CD4-positive, CD25-positive, alpha-beta regulatory T cell (primary cell): ENCODE measurements at regions not wholly inside any gene's neighbourhood (a gene's known extent, or its start where the extent isn't known, plus 50 kb on each side); places are given as distances from the start of the nearest gene placed in this dataset.
A peak's percentile ranks its signal among the peaks of the same experiment; 100 is the strongest.

Source experiments
- ATAC-seq, 2 donors: fragments of 150-1000 bp; cut with Tn5 transposase; one replicate each; pipeline ENCODE4 v1.10.0; 2021; ENCODE audit warnings: low read depth in 2 of 2, moderate number of reproducible peaks in 2 of 2, moderate library complexity in 1 of 2
- DNase-seq, 3 donors: peaks; one replicate each; pipeline versions ENCODE4 v3.0.0 to v3.0.0-alpha.2; 2012 to 2022; ENCODE audit warnings: mixed read lengths in 1 of 3
- H3K27ac ChIP-seq: one replicate; pipeline ENCODE4 v1.7.0; 2013; ENCODE audit warnings: mild to moderate bottlenecking, low read length; ENCODE audit not compliant: insufficient read depth, poor library complexity, severe bottlenecking
- H3K27me3 ChIP-seq: one replicate; pipeline ENCODE4 v1.7.0; 2013; ENCODE audit warnings: low read length; ENCODE audit not compliant: control insufficient read depth, insufficient read depth
- H3K36me3 ChIP-seq: one replicate; pipeline ENCODE4 v1.7.0; 2013; ENCODE audit warnings: mild to moderate bottlenecking, low read length, moderate library complexity; ENCODE audit not compliant: control insufficient read depth, insufficient read depth
- H3K4me1 ChIP-seq: 2 replicates; pipeline ENCODE4 v1.7.0; 2013; ENCODE audit warnings: mild to moderate bottlenecking, low read length; ENCODE audit not compliant: insufficient read depth, control insufficient read depth, poor library complexity, severe bottlenecking
- H3K4me3 ChIP-seq: one replicate; pipeline ENCODE4 v1.7.0; 2013; ENCODE audit warnings: low read depth, mild to moderate bottlenecking, low read length, moderate library complexity
- H3K9me3 ChIP-seq, 2 experiments: 1 replicate in 1 of 2; 2 replicates in 1 of 2; pipeline ENCODE4 v1.7.0; 2013; ENCODE audit warnings: low read length in 2 of 2, mild to moderate bottlenecking in 1 of 2, moderate library complexity in 1 of 2; ENCODE audit not compliant: control insufficient read depth in 2 of 2
- H3K27ac Mint-ChIP-seq, 3 donors: one replicate each; pipeline ENCODE4 v1.8.0; 2020 to 2022; ENCODE audit warnings: mild to moderate bottlenecking in 3 of 3, mixed read lengths in 3 of 3, moderate library complexity in 2 of 3
- H3K27me3 Mint-ChIP-seq: one replicate; pipeline ENCODE4 v1.8.0; 2022; ENCODE audit warnings: mild to moderate bottlenecking, mixed read lengths
- H3K36me3 Mint-ChIP-seq: one replicate; pipeline ENCODE4 v1.8.0; 2020; ENCODE audit warnings: mixed read lengths
- H3K4me1 Mint-ChIP-seq, 4 donors: one replicate each; pipeline ENCODE4 v1.8.0; 2020 to 2022; ENCODE audit warnings: mixed read lengths in 4 of 4, mild to moderate bottlenecking in 1 of 4
- H3K4me3 Mint-ChIP-seq, 4 donors: one replicate each; pipeline ENCODE4 v1.8.0; 2020 to 2022; ENCODE audit warnings: mild to moderate bottlenecking in 4 of 4, mixed read lengths in 4 of 4, moderate library complexity in 3 of 4
- H3K9me3 Mint-ChIP-seq, 7 donors: one replicate each; pipeline ENCODE4 v1.8.0; 2020 to 2022; ENCODE audit warnings: mixed read lengths in 7 of 7, mild to moderate bottlenecking in 3 of 7, moderate library complexity in 2 of 7

- Histone ChIP-seq H3K9me3 (no peaks in the 10 kb centered on the region), H3K36me3 (no peaks in the 10 kb centered on the region), H3K4me1 (no peaks in the 10 kb centered on the region), H3K4me3 (no peak overlapping the region), H3K27ac (no peak overlapping the region), H3K27me3 (no peaks in the 10 kb centered on the region)
- Mint-ChIP-seq H3K36me3 (no peaks in the 10 kb centered on the region), H3K4me1 (no peaks in the 10 kb centered on the region), H3K4me3 (no peak overlapping the region), H3K27me3 (no peaks in the 10 kb centered on the region), H3K27ac (no peak overlapping the region), H3K9me3 (peaks cover 0 to 4% (median 2%) of the 10 kb centered on the region in 7 donors)
- ATAC-seq = no peak
- DNase-seq = peak in 1 of 3 donors; percentile 1
Measured at GRCh38 chr7:108805808-108806397, 236.2 kb downstream of the DNAJB9 start.

GRCh38 chr7:108808549-108809266, 239.0 kb downstream of the DNAJB9 start:
- H3K36me3 ChIP-seq = no peaks in the 10 kb centered on the region
- no peak overlapping the region for H3K27ac ChIP-seq
- no peaks in the 10 kb centered on the region for H3K27me3 ChIP-seq
- Mint-ChIP-seq H3K36me3 (no peaks in the 10 kb centered on the region), H3K27me3 (no peaks in the 10 kb centered on the region), H3K27ac (no peak overlapping the region), H3K9me3 (peaks cover 0 to 6% (median 2%) of the 10 kb centered on the region in 7 donors), H3K4me1 (no peaks in the 10 kb centered on the region), H3K4me3 (no peak overlapping the region)
- DNase-seq (no peak), ATAC-seq (no peak)
- H3K4me1 ChIP-seq = no peaks in the 10 kb centered on the region
- no peak overlapping the region for H3K4me3 ChIP-seq
- H3K9me3 ChIP-seq = no peaks in the 10 kb centered on the region

- no peak overlapping the region for H3K4me3 ChIP-seq
- no peaks in the 10 kb centered on the region for H3K27me3 ChIP-seq
- no peaks in the 10 kb centered on the region for H3K27me3 Mint-ChIP-seq
- no peaks in the 10 kb centered on the region for H3K4me1 ChIP-seq
- H3K27ac Mint-ChIP-seq = no peak overlapping the region
- H3K27ac ChIP-seq = no peak overlapping the region
- H3K4me3 Mint-ChIP-seq = no peak overlapping the region
- no peaks in the 10 kb centered on the region for H3K36me3 Mint-ChIP-seq
- H3K4me1 Mint-ChIP-seq = no peaks in the 10 kb centered on the region
- DNase-seq = no peak
- H3K36me3 ChIP-seq = no peaks in the 10 kb centered on the region
- ATAC-seq = no peak
- no peaks in the 10 kb centered on the region for H3K9me3 ChIP-seq
- H3K9me3 Mint-ChIP-seq = peaks cover 0 to 7% (median 2%) of the 10 kb centered on the region in 7 donors
Measured at GRCh38 chr7:108809356-108809755, 239.7 kb downstream of the DNAJB9 start.

- Mint-ChIP-seq H3K36me3 (no peaks in the 10 kb centered on the region), H3K4me3 (no peak overlapping the region), H3K27me3 (no peaks in the 10 kb centered on the region), H3K4me1 (no peaks in the 10 kb centered on the region), H3K27ac (no peak overlapping the region), H3K9me3 (peaks cover 0 to 8% (median 1%) of the 10 kb centered on the region in 7 donors)
- no peaks in the 10 kb centered on the region for H3K4me1 ChIP-seq
- no peaks in the 10 kb centered on the region for H3K9me3 ChIP-seq
- ATAC-seq (no peak), DNase-seq (no peak)
- H3K27me3 ChIP-seq = no peaks in the 10 kb centered on the region
- no peaks in the 10 kb centered on the region for H3K36me3 ChIP-seq
- H3K27ac ChIP-seq = no peak overlapping the region
- no peak overlapping the region for H3K4me3 ChIP-seq
Measured at GRCh38 chr7:108810756-108811385, 241.2 kb downstream of the DNAJB9 start.

GRCh38 chr7:108813251-108814014, 243.8 kb downstream of the DNAJB9 start:
- no peaks in the 10 kb centered on the region for H3K36me3 Mint-ChIP-seq
- Histone ChIP-seq H3K4me1 (no peaks in the 10 kb centered on the region), H3K27me3 (no peaks in the 10 kb centered on the region), H3K4me3 (no peak overlapping the region), H3K36me3 (no peaks in the 10 kb centered on the region), H3K9me3 (no peaks in the 10 kb centered on the region), H3K27ac (no peak overlapping the region)
- no peaks in the 10 kb centered on the region for H3K4me1 Mint-ChIP-seq
- no peaks in the 10 kb centered on the region for H3K27me3 Mint-ChIP-seq
- H3K9me3 Mint-ChIP-seq = peaks cover 0 to 8% (median 1%) of the 10 kb centered on the region in 7 donors
- no peak for DNase-seq
- no peak overlapping the region for H3K27ac Mint-ChIP-seq
- no peak for ATAC-seq
- H3K4me3 Mint-ChIP-seq = no peak overlapping the region

- ATAC-seq (no peak), DNase-seq (no peak)
- H3K9me3 Mint-ChIP-seq = peaks cover 0 to 6% (median 1%) of the 10 kb centered on the region in 7 donors
- no peaks in the 10 kb centered on the region for H3K36me3 ChIP-seq
- no peaks in the 10 kb centered on the region for H3K9me3 ChIP-seq
- H3K27me3 ChIP-seq = no peaks in the 10 kb centered on the region
- no peak overlapping the region for H3K27ac Mint-ChIP-seq
- H3K4me1 ChIP-seq = no peaks in the 10 kb centered on the region
- no peaks in the 10 kb centered on the region for H3K27me3 Mint-ChIP-seq
- no peaks in the 10 kb centered on the region for H3K36me3 Mint-ChIP-seq
- no peak overlapping the region for H3K4me3 Mint-ChIP-seq
- no peaks in the 10 kb centered on the region for H3K4me1 Mint-ChIP-seq
- H3K4me3 ChIP-seq = no peak overlapping the region
- no peak overlapping the region for H3K27ac ChIP-seq
Measured at GRCh38 chr7:108815815-108816214, 246.1 kb downstream of the DNAJB9 start.

- ATAC-seq (no peak), DNase-seq (no peak)
- Mint-ChIP-seq H3K36me3 (no peaks in the 10 kb centered on the region), H3K27ac (no peak overlapping the region), H3K27me3 (no peaks in the 10 kb centered on the region), H3K4me1 (no peaks in the 10 kb centered on the region), H3K9me3 (peaks cover 0 to 5% (median 2%) of the 10 kb centered on the region in 7 donors), H3K4me3 (no peak overlapping the region)
- H3K9me3 ChIP-seq = no peaks in the 10 kb centered on the region
- H3K36me3 ChIP-seq = no peaks in the 10 kb centered on the region
- no peak overlapping the region for H3K27ac ChIP-seq
- H3K4me3 ChIP-seq = no peak overlapping the region
- H3K27me3 ChIP-seq = no peaks in the 10 kb centered on the region
- no peaks in the 10 kb centered on the region for H3K4me1 ChIP-seq
Measured at GRCh38 chr7:108818742-108819141, 249.1 kb downstream of the DNAJB9 start.
